ENCODE measurements at regions not wholly inside any gene's neighbourhood (a gene's known extent, or its start where the extent isn't known, plus 50 kb on each side); places are given as distances from the start of the nearest gene placed in this dataset.

DNA sequence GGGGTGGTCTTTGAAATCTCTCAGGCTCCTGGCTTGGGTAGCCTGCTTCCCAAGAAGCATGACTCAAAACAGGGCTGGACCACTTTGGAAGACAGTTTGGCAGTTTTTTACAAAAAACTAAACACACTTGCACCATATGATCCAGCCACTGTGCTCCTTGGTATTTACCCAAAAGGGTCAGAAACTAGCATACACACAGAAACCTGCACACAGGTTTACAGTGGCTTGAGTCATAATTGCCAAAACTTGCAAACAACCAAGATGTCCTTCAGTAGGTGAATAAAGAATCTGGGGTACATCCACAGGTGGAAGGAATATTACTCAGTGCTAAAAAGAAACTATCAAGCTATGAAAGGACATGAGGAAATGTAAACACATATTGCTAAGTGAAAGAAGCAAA lies 323.2 kb upstream of the CDH5 start:
- no peak overlapping the region for H3K23ac ChIP-seq (ENCODE audit: insufficient read length)
- DNase-seq (ENCODE audit: low read depth in 1 of 2, low spot score in 2 of 2) (no peak), FAIRE-seq (no peak)
- no peak overlapping the region for H2AK5ac ChIP-seq (ENCODE audit: low read depth, low read length)
- no peaks in the 10 kb centered on the region for H3K36me3 ChIP-seq (ENCODE audit: control insufficient read depth in 2 of 4, insufficient read depth in 4 of 4, low read length in 3 of 4)
- no peak overlapping the region for H3K9ac ChIP-seq (replicated peaks in 1 of 4; ENCODE audit: extremely low read depth in 1 of 4, low read depth in 3 of 4, low read length in 3 of 4)
- no peak overlapping the region for H2BK5ac ChIP-seq (ENCODE audit: low read depth, low read length)
- H3K79me2 ChIP-seq (ENCODE audit: control insufficient read depth in 1 of 2, insufficient read depth in 2 of 2, low read length in 2 of 2): no peaks in the 10 kb centered on the region
- H3K9me3 ChIP-seq (ENCODE audit: insufficient read depth in 2 of 2, low read depth in 1 of 2, low read length in 1 of 2): no peaks in the 10 kb centered on the region
- H3K79me1 ChIP-seq (ENCODE audit: low read depth, low read length): no peaks in the 10 kb centered on the region
- 0 out of 7 replicates have a peak, but pooled peaks cover 0 to 3% (median 0%) of the 10 kb centered on the region in 4 experiments for H3K4me1 ChIP-seq (replicated peaks in 1 of 4; ENCODE audit: control insufficient read depth in 3 of 4, insufficient read depth in 4 of 4, low read length in 3 of 4)
- no peak for TF ChIP-seq TAF7 (optimal IDR thresholded peaks at IDR 0.05; ENCODE audit: borderline replicate concordance, low read depth, low read length)
- no peak for TF ChIP-seq RFX5 (IDR thresholded peaks at IDR 0.05; ENCODE audit: borderline replicate concordance, low read depth, low read length)
- TF ChIP-seq CTCF (IDR thresholded peaks at IDR 0.05; ENCODE audit: control extremely low read depth in 1 of 3, insufficient read depth in 1 of 3, low read depth in 1 of 3, low read length in 3 of 3): no peak
- TF ChIP-seq SIN3A (conservative IDR thresholded peaks at IDR 0.05 in 1 of 2, IDR thresholded peaks at IDR 0.05 in 1 of 2; ENCODE audit: low read depth in 1 of 2, low read length in 2 of 2): no peak
- TF ChIP-seq CREB1 (IDR thresholded peaks at IDR 0.05): no peak
- TF ChIP-seq ASH2L (IDR thresholded peaks at IDR 0.05; ENCODE audit: low read length): no peak
- TF ChIP-seq TBP (IDR thresholded peaks at IDR 0.05; ENCODE audit: low read depth, low read length): no peak
- TF ChIP-seq, protein P1, sequence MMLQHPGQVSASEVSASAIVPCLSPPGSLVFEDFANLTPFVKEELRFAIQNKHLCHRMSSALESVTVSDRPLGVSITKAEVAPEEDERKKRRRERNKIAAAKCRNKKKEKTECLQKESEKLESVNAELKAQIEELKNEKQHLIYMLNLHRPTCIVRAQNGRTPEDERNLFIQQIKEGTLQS (IDR thresholded peaks at IDR 0.05; ENCODE audit: insufficient read depth, low read depth, low read length): no peak
- no peak for TF ChIP-seq POU5F1 (IDR thresholded peaks at IDR 0.05; ENCODE audit: low read depth, low read length)
- no peak for TF ChIP-seq FOSL1 (IDR thresholded peaks at IDR 0.05; ENCODE audit: insufficient read depth, low read depth, low read length)
- TF ChIP-seq CBX5 (IDR thresholded peaks at IDR 0.05; ENCODE audit: low read depth, low read length): no peak
- no peak for TF ChIP-seq NANOG (IDR thresholded peaks at IDR 0.05; ENCODE audit: insufficient read depth, low read depth, low read length, poor library complexity, severe bottlenecking)
- H3K27ac ChIP-seq (ENCODE audit: low read depth, low read length): no peak overlapping the region
- H3K56ac ChIP-seq (replicated peaks; ENCODE audit: insufficient read length, low read depth, low read length): no peak overlapping the region
- no peak overlapping the region for H2AFZ ChIP-seq (ENCODE audit: low read length)
- no peak overlapping the region for H4K5ac ChIP-seq (ENCODE audit: insufficient read length, low read depth, low read length)
- no peak overlapping the region for H3K14ac ChIP-seq (ENCODE audit: insufficient read length)
- no peak overlapping the region for H4K8ac ChIP-seq (ENCODE audit: extremely low read depth, insufficient read depth, low read length)
- no peak overlapping the region for H2BK15ac ChIP-seq (ENCODE audit: low read length)
- H3K4me2 ChIP-seq (ENCODE audit: insufficient read depth in 1 of 2, low read depth in 2 of 2, low read length in 2 of 2): no peak overlapping the region
- POLR2A ChIA-PET (ENCODE audit: partially characterized antibody): no interaction called here
- no peak overlapping the region for H2BK120ac ChIP-seq (replicated peaks; ENCODE audit: low read depth, low read length)
- CTCF ChIA-PET (ENCODE audit: partially characterized antibody): no interaction called here
- H4K91ac ChIP-seq (replicated peaks; ENCODE audit: insufficient read length, low read length): no peak overlapping the region
- H3K27me3 ChIP-seq (replicated peaks in 1 of 4; ENCODE audit: control insufficient read depth in 3 of 4, extremely low read depth in 1 of 4, insufficient read depth in 3 of 4, low read length in 3 of 4): no peaks in the 10 kb centered on the region; a peak in 1 of 7 replicates
- H3K4ac ChIP-seq (replicated peaks; ENCODE audit: insufficient read length, low read depth, low read length): no peak overlapping the region
- no peak overlapping the region for H3K4me3 ChIP-seq (ENCODE audit: extremely low read depth in 1 of 4, insufficient read depth in 2 of 4, low read depth in 3 of 4, low read length in 4 of 4)
- H3K23me2 ChIP-seq (ENCODE audit: low read depth, low read length): no peaks in the 10 kb centered on the region
- no peak overlapping the region for H3K18ac ChIP-seq (ENCODE audit: extremely low read depth, low read length)
- no peak overlapping the region for H2BK12ac ChIP-seq (ENCODE audit: low read depth, low read length)
- no peak overlapping the region for H2BK20ac ChIP-seq (ENCODE audit: low read length)
- no peaks in the 10 kb centered on the region for H4K20me1 ChIP-seq (replicated peaks in 1 of 2; ENCODE audit: control insufficient read depth in 1 of 2, insufficient read depth in 2 of 2, low read length in 2 of 2)

Data from H1 (cell line).